ENCODE measurements at regions not wholly inside any gene's neighbourhood (a gene's known extent, or its start where the extent isn't known, plus 50 kb on each side); places are given as distances from the start of the nearest gene placed in this dataset.

- TF ChIP-seq, protein P1, sequence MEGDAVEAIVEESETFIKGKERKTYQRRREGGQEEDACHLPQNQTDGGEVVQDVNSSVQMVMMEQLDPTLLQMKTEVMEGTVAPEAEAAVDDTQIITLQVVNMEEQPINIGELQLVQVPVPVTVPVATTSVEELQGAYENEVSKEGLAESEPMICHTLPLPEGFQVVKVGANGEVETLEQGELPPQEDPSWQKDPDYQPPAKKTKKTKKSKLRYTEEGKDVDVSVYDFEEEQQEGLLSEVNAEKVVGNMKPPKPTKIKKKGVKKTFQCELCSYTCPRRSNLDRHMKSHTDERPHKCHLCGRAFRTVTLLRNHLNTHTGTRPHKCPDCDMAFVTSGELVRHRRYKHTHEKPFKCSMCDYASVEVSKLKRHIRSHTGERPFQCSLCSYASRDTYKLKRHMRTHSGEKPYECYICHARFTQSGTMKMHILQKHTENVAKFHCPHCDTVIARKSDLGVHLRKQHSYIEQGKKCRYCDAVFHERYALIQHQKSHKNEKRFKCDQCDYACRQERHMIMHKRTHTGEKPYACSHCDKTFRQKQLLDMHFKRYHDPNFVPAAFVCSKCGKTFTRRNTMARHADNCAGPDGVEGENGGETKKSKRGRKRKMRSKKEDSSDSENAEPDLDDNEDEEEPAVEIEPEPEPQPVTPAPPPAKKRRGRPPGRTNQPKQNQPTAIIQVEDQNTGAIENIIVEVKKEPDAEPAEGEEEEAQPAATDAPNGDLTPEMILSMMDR (IDR thresholded peaks at IDR 0.05): no peak
- no peak for TF ChIP-seq POLR2A (IDR thresholded peaks at IDR 0.05)
These were observed 122.8 kb upstream of the EEF1E1 start for GRCh38 chr6:8225113-8225512.

Data from body of pancreas (tissue), 4 donors.